Prostate gland (tissue), 2 donors: ENCODE measurements at regions not wholly inside any gene's neighbourhood (a gene's known extent, or its start where the extent isn't known, plus 50 kb on each side); places are given as distances from the start of the nearest gene placed in this dataset.

Experiments
- CTCF ChIP-seq, 4 experiments: fragments of 200-600 bp in 2 of 4; fragments of 450-650 bp in 2 of 4; sonication (generic) in 2 of 4; IDR thresholded peaks; 1 replicate in 3 of 4; 2 replicates in 1 of 4; pipeline ENCODE4 v1.5.1; 2016 to 2019; ENCODE audit warnings: antibody characterized with exemption in 4 of 4, mild to moderate bottlenecking in 2 of 4, moderate library complexity in 2 of 4
- POLR2A ChIP-seq: fragments of 450-650 bp; IDR thresholded peaks from one replicate; pipeline ENCODE4 v1.6.1; 2016; ENCODE audit warnings: antibody characterized with exemption, mild to moderate bottlenecking

- TF ChIP-seq CTCF (IDR thresholded peaks at IDR 0.05): no peak
- TF ChIP-seq POLR2A: no peak
Measured at GRCh38 chr6:90846824-90847223, 260.0 kb upstream of the MAP3K7 start.
